ENCODE measurements at regions not wholly inside any gene's neighbourhood (a gene's known extent, or its start where the extent isn't known, plus 50 kb on each side); places are given as distances from the start of the nearest gene placed in this dataset.
"Not testable (repeated sequence)": the region's sequence is repeated elsewhere in the genome, so short reads cannot be mapped to it uniquely, and the experiment has no call there.

DNA sequence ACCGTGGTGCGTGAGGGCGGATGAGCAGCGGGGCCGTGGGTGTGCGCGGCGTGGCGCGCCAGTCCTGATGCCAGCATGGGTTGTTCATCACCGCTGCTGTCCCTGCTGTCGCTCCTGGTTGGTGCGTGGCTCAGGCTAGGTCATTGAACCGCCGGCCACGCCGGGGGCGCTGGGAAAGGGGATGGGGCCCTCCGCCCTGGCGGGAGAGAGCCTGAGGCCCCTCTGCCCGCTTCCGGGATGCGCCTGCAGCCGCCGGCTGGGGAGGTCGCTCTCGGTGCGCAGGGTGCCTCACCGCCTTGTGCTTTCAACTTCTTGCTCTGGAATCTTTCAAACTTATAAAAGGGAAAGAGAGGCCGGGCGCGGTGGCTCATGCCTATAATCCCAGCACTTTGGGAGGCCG lies 68.5 kb upstream of the ERV3-1 start:
- TF ChIP-seq, protein P1, sequence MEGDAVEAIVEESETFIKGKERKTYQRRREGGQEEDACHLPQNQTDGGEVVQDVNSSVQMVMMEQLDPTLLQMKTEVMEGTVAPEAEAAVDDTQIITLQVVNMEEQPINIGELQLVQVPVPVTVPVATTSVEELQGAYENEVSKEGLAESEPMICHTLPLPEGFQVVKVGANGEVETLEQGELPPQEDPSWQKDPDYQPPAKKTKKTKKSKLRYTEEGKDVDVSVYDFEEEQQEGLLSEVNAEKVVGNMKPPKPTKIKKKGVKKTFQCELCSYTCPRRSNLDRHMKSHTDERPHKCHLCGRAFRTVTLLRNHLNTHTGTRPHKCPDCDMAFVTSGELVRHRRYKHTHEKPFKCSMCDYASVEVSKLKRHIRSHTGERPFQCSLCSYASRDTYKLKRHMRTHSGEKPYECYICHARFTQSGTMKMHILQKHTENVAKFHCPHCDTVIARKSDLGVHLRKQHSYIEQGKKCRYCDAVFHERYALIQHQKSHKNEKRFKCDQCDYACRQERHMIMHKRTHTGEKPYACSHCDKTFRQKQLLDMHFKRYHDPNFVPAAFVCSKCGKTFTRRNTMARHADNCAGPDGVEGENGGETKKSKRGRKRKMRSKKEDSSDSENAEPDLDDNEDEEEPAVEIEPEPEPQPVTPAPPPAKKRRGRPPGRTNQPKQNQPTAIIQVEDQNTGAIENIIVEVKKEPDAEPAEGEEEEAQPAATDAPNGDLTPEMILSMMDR (IDR thresholded peaks at IDR 0.05) = not testable (repeated sequence)
- TF ChIP-seq, protein P2, sequence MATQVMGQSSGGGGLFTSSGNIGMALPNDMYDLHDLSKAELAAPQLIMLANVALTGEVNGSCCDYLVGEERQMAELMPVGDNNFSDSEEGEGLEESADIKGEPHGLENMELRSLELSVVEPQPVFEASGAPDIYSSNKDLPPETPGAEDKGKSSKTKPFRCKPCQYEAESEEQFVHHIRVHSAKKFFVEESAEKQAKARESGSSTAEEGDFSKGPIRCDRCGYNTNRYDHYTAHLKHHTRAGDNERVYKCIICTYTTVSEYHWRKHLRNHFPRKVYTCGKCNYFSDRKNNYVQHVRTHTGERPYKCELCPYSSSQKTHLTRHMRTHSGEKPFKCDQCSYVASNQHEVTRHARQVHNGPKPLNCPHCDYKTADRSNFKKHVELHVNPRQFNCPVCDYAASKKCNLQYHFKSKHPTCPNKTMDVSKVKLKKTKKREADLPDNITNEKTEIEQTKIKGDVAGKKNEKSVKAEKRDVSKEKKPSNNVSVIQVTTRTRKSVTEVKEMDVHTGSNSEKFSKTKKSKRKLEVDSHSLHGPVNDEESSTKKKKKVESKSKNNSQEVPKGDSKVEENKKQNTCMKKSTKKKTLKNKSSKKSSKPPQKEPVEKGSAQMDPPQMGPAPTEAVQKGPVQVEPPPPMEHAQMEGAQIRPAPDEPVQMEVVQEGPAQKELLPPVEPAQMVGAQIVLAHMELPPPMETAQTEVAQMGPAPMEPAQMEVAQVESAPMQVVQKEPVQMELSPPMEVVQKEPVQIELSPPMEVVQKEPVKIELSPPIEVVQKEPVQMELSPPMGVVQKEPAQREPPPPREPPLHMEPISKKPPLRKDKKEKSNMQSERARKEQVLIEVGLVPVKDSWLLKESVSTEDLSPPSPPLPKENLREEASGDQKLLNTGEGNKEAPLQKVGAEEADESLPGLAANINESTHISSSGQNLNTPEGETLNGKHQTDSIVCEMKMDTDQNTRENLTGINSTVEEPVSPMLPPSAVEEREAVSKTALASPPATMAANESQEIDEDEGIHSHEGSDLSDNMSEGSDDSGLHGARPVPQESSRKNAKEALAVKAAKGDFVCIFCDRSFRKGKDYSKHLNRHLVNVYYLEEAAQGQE (IDR thresholded peaks at IDR 0.05; ENCODE audit: insufficient read depth in 1 of 2, low read depth in 2 of 2, low read length in 1 of 2) = not testable (repeated sequence)
- not testable (repeated sequence) for TF ChIP-seq SIN3A (IDR thresholded peaks at IDR 0.05; ENCODE audit: borderline replicate concordance, insufficient read depth, low read depth, low read length); TCF7L2 (IDR thresholded peaks at IDR 0.05; ENCODE audit: low read depth, low read length)
